GM19452 (cell line): ENCODE measurements at regions not wholly inside any gene's neighbourhood (a gene's known extent, or its start where the extent isn't known, plus 50 kb on each side); places are given as distances from the start of the nearest gene placed in this dataset.
"Not testable (repeated sequence)": the region's sequence is repeated elsewhere in the genome, so short reads cannot be mapped to it uniquely, and the experiment has no call there.

Source experiments
- ATAC-seq: cut with Tn5 transposase; IDR thresholded peaks from one replicate; pipeline ENCODE4 v1.9.1; 2021; ENCODE audit not compliant: unreplicated experiment

DNA sequence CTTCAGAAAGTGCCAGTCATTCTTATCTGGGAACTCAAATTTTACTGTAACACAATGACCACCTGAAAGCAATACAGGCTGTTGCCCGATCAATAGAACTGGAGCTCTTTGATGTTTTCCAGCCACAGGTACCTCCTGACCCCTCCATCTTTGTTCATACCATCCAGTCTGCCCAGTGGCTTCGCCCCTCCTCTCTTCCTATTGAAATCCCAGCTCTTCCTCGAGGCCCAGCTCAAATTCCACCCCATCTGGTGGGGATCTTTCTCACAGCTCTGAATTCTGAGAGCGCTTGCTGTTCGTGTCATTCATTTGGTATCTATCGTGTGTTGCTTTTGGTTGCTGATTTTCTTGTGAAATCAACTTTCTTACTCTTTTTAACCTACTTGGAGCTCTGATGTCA is 87.9 kb upstream of the CNKSR3 start:
- ATAC-seq, result no peak

GRCh38 chr6:154602296-154602695 is 91.8 kb upstream of the CNKSR3 start:
- no peak for ATAC-seq

GRCh38 chr6:154602708-154603107 is 92.2 kb upstream of the CNKSR3 start:
- no peak for ATAC-seq

DNA sequence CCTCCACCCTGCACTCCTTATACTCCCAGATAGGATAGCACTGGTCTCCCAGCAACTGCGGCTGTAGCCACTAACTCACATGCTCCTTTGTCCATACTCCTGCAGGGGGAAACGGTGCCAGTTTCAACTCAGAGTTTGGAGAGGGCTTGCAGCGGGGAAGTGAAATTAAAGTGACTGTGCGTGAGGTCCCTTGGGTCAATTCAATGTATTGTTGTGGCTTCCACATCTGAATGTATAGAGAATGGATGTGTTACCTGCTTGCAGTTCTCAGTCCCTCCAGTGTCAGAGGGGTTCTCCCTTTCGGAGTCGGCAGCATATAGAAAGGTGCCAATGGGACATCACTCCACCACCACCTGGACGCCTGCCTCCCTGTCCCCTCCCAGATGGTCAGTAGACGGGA is 93.6 kb upstream of the CNKSR3 start:
- no peak for ATAC-seq

DNA sequence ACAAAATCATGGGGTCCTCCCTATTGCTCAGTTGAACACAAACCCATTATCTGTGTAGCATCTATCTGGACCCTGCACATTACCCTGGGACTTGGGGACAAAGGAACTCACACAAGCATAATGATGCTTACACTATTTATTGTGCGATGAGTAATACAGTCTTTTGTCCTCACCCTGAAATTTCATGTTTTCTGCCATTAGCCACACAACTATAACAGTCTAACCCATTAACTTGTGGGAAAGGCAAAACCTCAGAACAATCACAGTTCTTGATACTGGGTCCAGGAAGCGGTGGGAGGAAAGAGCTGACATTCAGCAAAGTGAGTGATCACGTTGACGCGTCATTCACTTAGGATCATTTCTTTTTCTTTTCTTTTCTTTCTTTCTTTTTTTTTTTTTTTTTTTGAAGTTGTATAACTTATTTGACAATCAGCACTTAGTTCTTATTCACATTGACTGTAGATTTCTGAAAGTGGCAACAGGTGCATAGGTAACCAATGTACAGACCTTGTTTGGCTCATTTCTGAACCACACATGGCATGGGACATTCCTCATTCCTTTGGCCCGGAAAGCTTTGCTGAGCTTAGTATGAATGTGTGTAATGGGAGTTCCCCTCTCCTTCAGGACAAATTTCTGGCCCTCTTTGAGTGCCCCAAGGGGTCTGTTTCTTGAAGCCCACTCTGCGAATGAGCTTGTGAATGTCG is 94.8 kb upstream of the CNKSR3 start:
- ATAC-seq, result peak; percentile 64

DNA sequence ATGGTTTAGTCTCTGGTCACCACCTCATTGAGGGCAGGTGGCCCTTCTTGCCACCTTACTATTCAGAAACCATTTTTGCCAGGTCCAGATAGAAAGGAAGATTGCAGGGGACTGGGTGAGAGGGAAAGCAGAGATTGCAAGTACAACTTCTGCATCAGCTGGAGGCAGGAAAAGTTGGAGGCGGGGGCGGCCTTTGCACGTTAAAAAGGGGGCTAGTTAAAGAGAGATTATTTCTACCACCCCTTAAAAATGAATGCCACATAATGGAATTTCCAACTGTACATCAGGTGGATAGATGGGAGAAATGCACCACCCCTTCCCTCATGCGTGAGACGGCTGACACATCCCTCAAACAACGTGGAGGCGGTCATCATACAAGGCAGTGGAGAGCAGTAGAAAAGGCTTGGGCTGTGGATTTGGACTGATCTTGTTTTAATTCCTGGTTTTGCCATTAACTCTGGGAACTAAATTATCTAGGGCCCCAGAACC is 95.4 kb upstream of the CNKSR3 start:
- no peak for ATAC-seq

GRCh38 chr6:154606457-154606856 is 96.0 kb upstream of the CNKSR3 start:
- peak; percentile 72 for ATAC-seq

- no peak for ATAC-seq
These were observed 96.4 kb upstream of the CNKSR3 start for GRCh38 chr6:154606860-154607259.

DNA sequence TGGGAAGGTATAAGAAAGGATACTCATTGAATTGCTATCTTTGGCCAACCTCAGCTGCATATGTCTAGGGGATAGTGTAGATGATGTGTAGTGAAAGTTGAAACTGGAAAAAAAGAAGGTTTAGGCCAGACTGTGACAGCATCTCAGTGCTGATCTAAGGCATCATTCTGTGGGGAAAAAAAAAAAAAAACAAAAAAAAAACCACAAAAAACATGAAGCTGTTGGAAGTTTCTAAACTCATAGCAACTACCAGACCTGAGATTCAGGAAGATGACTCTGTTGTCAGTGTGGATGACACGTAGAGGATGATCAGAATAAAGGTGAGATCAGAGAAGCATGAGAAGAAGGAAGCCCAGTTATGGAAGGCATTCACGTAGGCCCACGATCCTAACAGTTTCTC is 100.8 kb upstream of the CNKSR3 start:
- ATAC-seq, result no peak

GRCh38 chr6:154611847-154612246 is 101.4 kb upstream of the CNKSR3 start:
- no peak for ATAC-seq

GRCh38 chr6:154613137-154613676 is 102.7 kb upstream of the CNKSR3 start:
- no peak for ATAC-seq

DNA sequence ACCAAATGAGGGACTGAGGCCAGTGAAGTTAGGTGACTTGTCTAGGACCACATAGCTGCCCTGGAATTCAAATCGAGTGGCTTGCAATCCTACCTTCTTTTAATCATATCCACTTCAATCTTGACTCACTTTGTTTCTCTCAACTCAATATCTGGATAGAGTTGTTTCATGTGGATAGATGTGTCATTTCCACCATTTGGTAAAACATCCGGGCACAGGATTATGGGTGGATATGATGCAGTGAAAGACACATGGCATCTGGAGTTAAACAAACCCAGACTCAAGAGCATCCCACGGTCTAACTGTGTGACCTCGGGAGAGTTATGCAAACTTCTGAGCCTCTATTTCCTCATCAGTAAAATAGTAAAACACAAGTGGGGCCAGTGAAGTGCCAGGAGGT is 103.6 kb upstream of the CNKSR3 start:
- no peak for ATAC-seq

DNA sequence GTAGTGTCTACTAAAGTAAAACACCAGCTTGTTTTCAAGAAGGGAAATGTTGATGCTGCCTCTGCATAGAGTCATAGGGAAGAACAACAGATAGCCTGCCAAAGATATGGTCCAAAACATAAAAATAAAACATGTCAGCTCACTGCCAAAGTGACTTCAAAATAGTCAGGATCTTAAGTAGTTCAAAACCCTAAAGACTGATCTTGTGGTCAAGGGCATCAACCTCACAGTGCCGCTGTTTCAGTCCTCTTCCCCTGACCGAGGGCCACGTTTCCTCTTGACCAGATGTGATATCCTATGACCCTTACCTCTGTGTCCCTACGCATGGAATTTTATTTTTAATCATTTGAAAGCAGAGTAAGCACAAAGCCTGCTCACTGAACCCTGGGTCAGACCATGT is 104.2 kb upstream of the CNKSR3 start:
- ATAC-seq, result no peak

GRCh38 chr6:154615483-154616025 is 105.1 kb upstream of the CNKSR3 start:
- no peak for ATAC-seq

- no peak for ATAC-seq
These were observed 106.7 kb upstream of the CNKSR3 start for GRCh38 chr6:154617175-154617574.

DNA sequence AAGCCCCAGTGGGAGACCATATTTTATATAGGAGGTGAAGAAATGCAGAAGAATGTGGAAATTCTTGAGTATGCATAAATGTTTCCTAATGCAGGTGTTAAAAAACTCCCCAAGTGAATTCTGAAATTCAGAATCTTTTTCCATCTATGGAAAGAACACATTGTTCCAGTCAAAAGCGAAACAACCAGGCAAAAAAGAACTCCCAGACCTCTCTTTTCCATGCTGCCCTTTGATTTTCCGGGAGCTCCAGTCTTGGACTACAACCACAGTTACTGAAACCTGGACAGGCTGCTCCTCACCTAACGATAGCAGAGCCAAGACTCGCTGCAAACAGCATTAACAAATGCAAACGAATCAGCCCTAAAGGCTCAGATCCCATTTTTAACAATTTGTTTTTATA is 108.7 kb upstream of the CNKSR3 start:
- ATAC-seq, result no peak

DNA sequence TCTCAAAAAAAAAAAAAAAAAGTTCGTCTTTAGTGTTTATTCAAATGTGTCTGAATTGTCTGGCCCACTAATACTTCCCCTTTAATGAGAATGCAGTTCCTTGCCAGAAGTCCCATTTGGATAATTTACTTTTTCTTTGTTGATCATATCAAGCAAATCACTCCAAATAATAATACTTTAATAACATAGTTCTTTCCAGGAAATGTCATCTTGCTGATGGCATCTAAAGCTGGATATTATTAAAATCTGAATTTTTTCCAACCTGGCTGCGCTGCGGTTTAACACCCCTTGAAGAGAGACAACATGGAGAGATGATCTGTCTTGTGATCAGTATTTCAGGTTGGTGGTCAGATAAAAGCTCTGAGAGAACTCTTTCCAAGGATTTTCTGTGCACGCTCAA is 111.2 kb upstream of the CNKSR3 start:
- no peak for ATAC-seq

DNA sequence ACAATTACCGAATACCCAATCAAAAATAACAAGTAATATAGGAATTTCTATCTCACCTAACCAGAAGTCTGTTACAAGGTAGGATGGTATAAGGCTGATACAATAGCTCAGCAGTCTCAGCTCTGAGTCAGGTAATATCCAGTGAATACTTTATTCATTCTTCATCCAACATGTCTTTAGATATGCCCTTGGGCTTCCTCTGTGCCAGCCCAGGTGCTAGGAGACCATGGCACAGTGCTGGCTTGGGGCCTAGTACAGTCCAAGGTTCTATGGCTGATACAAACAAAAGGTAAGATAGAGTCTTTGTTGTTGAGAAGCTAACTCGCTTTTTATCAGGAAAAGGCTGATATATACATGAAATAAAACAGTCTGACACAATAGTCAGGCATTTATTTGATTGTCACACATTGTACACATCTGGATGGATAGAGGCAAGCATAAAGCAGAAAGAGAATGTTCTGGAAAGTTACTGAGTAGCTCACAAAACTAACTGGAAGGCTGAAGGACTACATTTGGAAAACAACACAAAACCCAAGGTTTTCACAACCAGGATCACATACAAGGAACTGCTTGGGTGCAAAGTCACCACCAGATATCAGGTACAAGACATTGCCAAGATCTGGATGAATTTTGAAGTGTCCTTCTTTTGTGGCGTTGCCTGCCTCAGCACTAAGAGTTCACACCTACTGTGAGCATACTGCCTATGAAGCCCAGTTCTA is 110.4 kb upstream of the SCAF8 start:
- ATAC-seq, result no peak

GRCh38 chr6:154623391-154623790 is 109.8 kb upstream of the SCAF8 start:
- ATAC-seq, result no peak

GRCh38 chr6:154624038-154624599 is 109.1 kb upstream of the SCAF8 start:
- ATAC-seq, result no peak

DNA sequence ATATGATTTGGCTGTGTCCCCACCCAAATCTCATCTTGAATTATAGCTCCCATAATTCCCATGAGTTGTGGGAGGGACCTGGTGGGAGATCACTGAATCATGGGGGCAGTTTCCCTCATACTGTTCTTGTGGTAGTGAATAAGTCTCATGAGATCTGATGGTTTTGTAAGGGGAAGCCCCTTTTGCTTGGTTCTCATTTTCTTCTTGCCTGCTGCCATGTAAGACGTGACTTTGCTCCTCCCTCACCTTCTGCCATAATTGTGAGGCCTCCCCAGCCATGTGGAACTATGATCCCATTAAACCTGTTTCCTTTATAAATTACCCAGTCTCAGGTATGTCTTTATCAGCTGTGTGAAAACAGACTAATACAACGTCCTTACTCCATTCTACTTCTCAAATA is 108.5 kb upstream of the SCAF8 start:
- ATAC-seq, result not testable (repeated sequence)

DNA sequence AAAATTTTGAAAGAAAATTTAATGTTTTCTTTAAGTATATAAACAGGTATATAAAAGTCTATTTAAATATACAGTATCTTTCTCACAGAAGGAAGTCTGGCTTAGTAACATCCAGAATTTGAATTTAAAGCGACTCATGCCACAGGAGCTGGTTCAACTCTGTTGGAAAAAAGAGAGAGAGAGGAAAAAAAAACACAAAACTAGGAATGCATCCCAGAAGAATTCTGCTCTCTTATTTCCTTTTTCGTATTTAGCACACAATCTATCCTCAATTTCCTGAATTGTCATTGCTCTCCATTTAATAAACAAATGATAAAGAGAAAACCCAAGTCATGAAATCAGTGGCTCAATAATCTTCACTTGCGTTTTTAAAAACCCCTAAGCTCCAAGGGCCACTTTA is 107.5 kb upstream of the SCAF8 start:
- no peak for ATAC-seq
